KMS-11 (cell line): ENCODE measurements at regions not wholly inside any gene's neighbourhood (a gene's known extent, or its start where the extent isn't known, plus 50 kb on each side); places are given as distances from the start of the nearest gene placed in this dataset.

ENCODE experiments used
- H2AFZ ChIP-seq: fragments of 200-600 bp; sonication (generic); 2 replicates; pipeline ENCODE4 v1.6.1; 2016; ENCODE audit warnings: antibody characterized with exemption, mixed run types, low read depth
- H3K27ac ChIP-seq: fragments of 200-600 bp; sonication (generic); 2 replicates; pipeline ENCODE4 v1.6.1; 2016; ENCODE audit warnings: mild to moderate bottlenecking, mixed run types
- H3K27me3 ChIP-seq: fragments of 200-600 bp; sonication (generic); 2 replicates; pipeline ENCODE4 v1.6.1; 2017; ENCODE audit warnings: mild to moderate bottlenecking, low read depth, mixed run types, moderate library complexity; ENCODE audit not compliant: insufficient read depth
- H3K36me3 ChIP-seq: fragments of 200-600 bp; sonication (generic); 2 replicates; pipeline ENCODE4 v1.6.1; 2017; ENCODE audit warnings: mild to moderate bottlenecking, mixed run types; ENCODE audit not compliant: insufficient read depth
- H3K4me1 ChIP-seq: fragments of 200-600 bp; sonication (generic); 2 replicates; pipeline ENCODE4 v1.6.1; 2016; ENCODE audit warnings: mild to moderate bottlenecking, low read depth, mixed run types; ENCODE audit not compliant: poor library complexity, severe bottlenecking
- H3K4me2 ChIP-seq: fragments of 200-600 bp; sonication (generic); 2 replicates; pipeline ENCODE4 v1.7.0; 2016; ENCODE audit warnings: mild to moderate bottlenecking, mixed run types
- H3K4me3 ChIP-seq: fragments of 200-600 bp; sonication (generic); IDR thresholded peaks from 2 replicates; pipeline ENCODE4 v1.6.1; 2017; ENCODE audit warnings: low read depth, low read length, mixed read lengths; ENCODE audit not compliant: insufficient read depth
- H3K79me2 ChIP-seq: fragments of 200-600 bp; sonication (generic); 2 replicates; pipeline ENCODE4 v1.6.1; 2016; ENCODE audit warnings: low read depth, mixed run types; ENCODE audit not compliant: insufficient read depth
- H3K9ac ChIP-seq: fragments of 200-600 bp; sonication (generic); 2 replicates; pipeline ENCODE4 v1.6.1; 2016; ENCODE audit warnings: mild to moderate bottlenecking, mixed run types
- H4K20me1 ChIP-seq: fragments of 200-600 bp; sonication (generic); 2 replicates; pipeline ENCODE4 v1.6.1; 2016; ENCODE audit warnings: mild to moderate bottlenecking, mixed run types; ENCODE audit not compliant: insufficient read depth
- CTCF ChIP-seq: fragments of 200-600 bp; sonication (generic); conservative IDR thresholded peaks from 2 replicates; pipeline ENCODE4 v1.6.1; 2017; ENCODE audit warnings: low read depth, mild to moderate bottlenecking, antibody characterized with exemption, low read length, moderate library complexity, mixed read lengths

- Histone ChIP-seq H3K36me3 (no peaks in the 10 kb centered on the region), H3K9ac (no peak overlapping the region), H3K4me2 (no peak overlapping the region), H3K27ac (no peak overlapping the region), H3K79me2 (no peaks in the 10 kb centered on the region), H3K4me1 (no peaks in the 10 kb centered on the region), H4K20me1 (no peaks in the 10 kb centered on the region), H3K27me3 (no peaks in the 10 kb centered on the region), H2AFZ (no peak overlapping the region), H3K4me3 (no peak overlapping the region)
- TF ChIP-seq CTCF = no peak
Observed at GRCh38 chr21:17051054-17051453, 461.8 kb upstream of the CXADR start.

DNA sequence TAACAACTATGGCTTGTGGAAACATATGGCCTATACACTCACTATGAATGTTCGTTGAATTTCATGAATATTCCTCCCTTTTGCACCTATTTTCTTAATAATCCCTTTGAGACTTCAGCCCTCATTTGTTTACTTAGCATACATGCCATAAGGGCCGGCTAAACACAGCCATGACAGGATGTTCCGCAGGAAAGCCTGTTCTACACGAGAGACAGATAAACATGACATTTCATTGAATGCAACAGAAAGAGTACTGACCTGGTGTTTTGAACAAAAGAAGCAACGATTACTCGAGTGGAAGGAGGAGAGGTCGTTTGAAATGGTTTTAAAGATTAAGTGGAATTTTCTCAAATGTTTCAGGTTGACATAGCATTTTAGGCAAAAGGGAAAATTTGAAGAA lies 459.5 kb upstream of the CXADR start:
- Histone ChIP-seq H3K27ac (no peak overlapping the region), H3K79me2 (no peaks in the 10 kb centered on the region), H3K27me3 (no peaks in the 10 kb centered on the region), H3K4me3 (no peak overlapping the region), H3K9ac (no peak overlapping the region), H4K20me1 (no peaks in the 10 kb centered on the region), H2AFZ (no peak overlapping the region), H3K4me2 (no peak overlapping the region), H3K36me3 (no peaks in the 10 kb centered on the region), H3K4me1 (no peaks in the 10 kb centered on the region)
- no peak for TF ChIP-seq CTCF

DNA sequence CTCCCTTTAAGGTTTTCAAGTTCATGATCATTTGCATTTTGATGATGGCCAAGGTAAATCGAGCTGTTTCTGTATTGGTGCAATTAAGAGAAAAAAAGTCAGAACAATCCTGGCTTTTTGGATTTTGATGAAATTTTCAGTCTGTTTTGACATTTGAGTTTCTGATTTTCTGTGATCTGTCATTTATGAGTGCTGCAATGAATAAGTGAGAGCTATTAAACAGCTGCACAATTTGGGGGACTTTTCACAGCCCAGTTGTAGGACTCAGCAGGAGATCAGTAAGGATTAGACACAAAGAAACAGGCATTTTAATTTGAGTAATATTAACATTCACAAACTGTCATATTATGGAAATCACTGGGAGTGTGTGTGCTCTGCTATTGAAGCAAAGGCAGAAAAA lies 452.9 kb upstream of the CXADR start:
- Histone ChIP-seq H2AFZ (no peak overlapping the region), H3K4me2 (no peak overlapping the region), H3K4me1 (no peaks in the 10 kb centered on the region), H3K27me3 (no peaks in the 10 kb centered on the region), H3K27ac (no peak overlapping the region), H3K36me3 (no peaks in the 10 kb centered on the region), H3K9ac (no peak overlapping the region), H3K79me2 (no peaks in the 10 kb centered on the region), H4K20me1 (no peaks in the 10 kb centered on the region), H3K4me3 (no peak overlapping the region)
- no peak for TF ChIP-seq CTCF

DNA sequence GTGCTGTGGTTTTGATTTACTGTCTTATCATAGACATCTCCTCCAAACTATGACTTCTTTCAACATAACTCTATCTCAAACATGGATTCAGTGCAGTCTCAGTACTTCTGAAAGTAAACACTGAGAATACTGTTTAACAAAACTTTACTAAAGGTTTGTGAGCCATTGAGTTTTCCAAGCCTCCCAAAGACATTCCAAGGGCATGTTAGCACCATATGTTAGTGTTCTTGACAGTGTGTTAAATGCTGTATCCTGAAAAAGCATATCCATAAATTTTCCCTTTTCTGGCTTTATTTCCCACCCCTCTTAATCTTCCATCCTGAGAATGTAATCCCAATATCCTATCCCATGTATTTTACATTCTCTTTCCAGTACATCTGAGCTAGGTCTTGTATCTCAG lies 446.8 kb upstream of the CXADR start:
- Histone ChIP-seq H3K9ac (no peak overlapping the region), H3K4me2 (no peak overlapping the region), H3K4me1 (no peaks in the 10 kb centered on the region), H3K36me3 (no peaks in the 10 kb centered on the region), H3K27ac (no peak overlapping the region), H3K4me3 (no peak overlapping the region), H3K27me3 (no peaks in the 10 kb centered on the region), H4K20me1 (no peaks in the 10 kb centered on the region), H2AFZ (no peak overlapping the region), H3K79me2 (no peaks in the 10 kb centered on the region)
- no peak for TF ChIP-seq CTCF

DNA sequence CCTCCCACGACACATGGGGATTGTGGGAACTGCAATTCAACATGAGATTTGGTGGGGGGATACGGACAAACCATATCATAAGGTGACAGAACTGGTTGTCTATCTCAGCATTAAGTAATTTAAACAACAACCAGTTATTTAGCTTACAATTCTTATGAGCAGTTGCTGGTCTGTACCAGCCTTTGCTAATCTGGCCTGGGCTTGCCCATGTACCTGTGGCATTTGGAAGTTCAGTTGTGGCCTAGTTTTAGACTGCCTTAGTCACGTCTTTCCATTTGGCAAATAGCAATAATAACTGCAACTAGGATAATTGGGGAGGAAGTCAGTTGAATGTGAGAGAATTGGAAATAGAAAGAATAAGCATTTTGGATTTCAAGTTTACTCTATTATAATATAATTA lies 441.8 kb upstream of the CXADR start:
- no peaks in the 10 kb centered on the region for H3K79me2 ChIP-seq
- no peak overlapping the region for H2AFZ ChIP-seq
- no peaks in the 10 kb centered on the region for H4K20me1 ChIP-seq
- H3K27me3 ChIP-seq = no peaks in the 10 kb centered on the region
- no peak for TF ChIP-seq CTCF
- no peak overlapping the region for H3K4me2 ChIP-seq
- H3K9ac ChIP-seq = no peak overlapping the region
- H3K4me1 ChIP-seq = no peaks in the 10 kb centered on the region
- no peaks in the 10 kb centered on the region for H3K36me3 ChIP-seq
- no peak overlapping the region for H3K4me3 ChIP-seq
- H3K27ac ChIP-seq = no peak overlapping the region
